NOMO-1 treated with dmso at 0.1 percent for 144 hours (cell line): ENCODE measurements at regions not wholly inside any gene's neighbourhood (a gene's known extent, or its start where the extent isn't known, plus 50 kb on each side); places are given as distances from the start of the nearest gene placed in this dataset.

Source experiments
- DNase-seq: peaks from one replicate; lab custom pipeline; 2025; ENCODE audit not compliant: unreplicated experiment; lab: John Stamatoyannopoulos, UW

GRCh38 chr18:59086522-59086921 is 53.2 kb upstream of the SEC11C start:
- no peak for DNase-seq

DNA sequence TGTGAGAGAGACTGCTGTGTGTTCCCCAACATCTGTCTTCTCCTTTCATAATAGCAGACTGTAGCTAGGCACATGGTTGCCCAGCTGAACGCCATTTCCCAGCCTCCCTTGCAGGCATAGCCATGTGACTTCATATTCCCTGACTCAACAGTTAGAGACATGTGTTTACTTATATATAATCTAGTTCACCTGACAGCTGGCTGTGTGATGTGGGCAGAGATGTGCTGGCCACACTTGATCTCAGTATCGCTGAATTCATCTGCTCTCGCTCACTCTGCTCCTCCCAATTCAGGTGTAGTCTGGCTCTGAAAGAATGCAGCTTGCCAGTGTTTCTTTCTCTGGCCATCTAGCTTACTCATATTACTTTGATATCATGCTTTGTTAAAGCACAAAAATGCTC is 52.3 kb upstream of the SEC11C start:
- DNase-seq, result no peak
